Keratinocyte (primary cell): ENCODE measurements at regions not wholly inside any gene's neighbourhood (a gene's known extent, or its start where the extent isn't known, plus 50 kb on each side); places are given as distances from the start of the nearest gene placed in this dataset.

Source experiments
- CTCF ChIP-seq, 3 experiments: IDR thresholded peaks in 1 of 3; conservative IDR thresholded peaks in 1 of 3; optimal IDR thresholded peaks in 1 of 3; 2 replicates in 2 of 3; 3 replicates in 1 of 3; pipeline versions ENCODE3 to v1.5.1; 2011; ENCODE audit warnings: low read length in 3 of 3, mild to moderate bottlenecking in 3 of 3, moderate library complexity in 2 of 3, control low read depth in 1 of 3, inconsistent platforms in 1 of 3; ENCODE audit not compliant: insufficient read depth in 2 of 3; ENCODE audit errors: extremely low read depth in 1 of 3
- EZH2 ChIP-seq: IDR thresholded peaks from one replicate; pipeline ENCODE4 v1.6.1; 2012; ENCODE audit warnings: inconsistent platforms, mild to moderate bottlenecking, low read length, moderate library complexity

- TF ChIP-seq EZH2 (no peak), CTCF (optimal IDR thresholded peaks at IDR 0.05 in 1 of 3, IDR thresholded peaks at IDR 0.05 in 1 of 3, conservative IDR thresholded peaks at IDR 0.05 in 1 of 3; ENCODE audit: extremely low read depth in 1 of 3, insufficient read depth in 2 of 3, low read length in 3 of 3) (no peak)
Observed at GRCh38 chr1:163444665-163445064, 122.9 kb downstream of the NUF2 start.
